Spleen (tissue), 11 donors: ENCODE measurements at regions not wholly inside any gene's neighbourhood (a gene's known extent, or its start where the extent isn't known, plus 50 kb on each side); places are given as distances from the start of the nearest gene placed in this dataset.

Experiments used
- DNase-seq: peaks from one replicate; pipeline ENCODE4 v3.0.0-alpha.2; 2020
- H3K27ac ChIP-seq, 8 donors: fragments of 200-600 bp; sonication (generic) in 7 of 8; 1 replicate in 4 of 8; 2 replicates in 4 of 8; pipeline versions ENCODE4 v1.5.0 to v1.8.0; 2016 to 2021; ENCODE audit warnings: inconsistent platforms in 4 of 8, mild to moderate bottlenecking in 4 of 8, moderate library complexity in 1 of 8
- H3K27me3 ChIP-seq, 7 donors: fragments of 200-600 bp; sonication (generic) in 6 of 7; replicated peaks in 1 of 7; 1 replicate in 4 of 7; 2 replicates in 3 of 7; pipeline versions ENCODE4 v1.5.0 to v1.8.0; 2016 to 2021; ENCODE audit warnings: inconsistent platforms in 3 of 7, mild to moderate bottlenecking in 1 of 7
- H3K36me3 ChIP-seq, 6 donors: fragments of 200-600 bp; sonication (generic) in 5 of 6; 1 replicate in 4 of 6; 2 replicates in 2 of 6; pipeline versions ENCODE4 v1.5.0 to v1.8.0; 2016 to 2021; ENCODE audit warnings: inconsistent platforms in 2 of 6
- H3K4me1 ChIP-seq, 6 donors: fragments of 200-600 bp; sonication (generic) in 5 of 6; 1 replicate in 3 of 6; 2 replicates in 3 of 6; pipeline versions ENCODE4 v1.5.0 to v1.8.0; 2016 to 2021; ENCODE audit warnings: inconsistent platforms in 3 of 6
- H3K4me3 ChIP-seq, 8 donors: fragments of 200-600 bp; sonication (generic) in 7 of 8; 1 replicate in 4 of 8; 2 replicates in 4 of 8; pipeline versions ENCODE4 v1.5.0 to v1.8.0; 2016 to 2021; ENCODE audit warnings: inconsistent platforms in 4 of 8, mild to moderate bottlenecking in 4 of 8, moderate library complexity in 2 of 8
- H3K9me3 ChIP-seq, 8 donors: fragments of 200-600 bp; sonication (generic) in 7 of 8; 1 replicate in 4 of 8; 2 replicates in 4 of 8; pipeline versions ENCODE4 v1.5.0 to v1.8.0; 2016 to 2021; ENCODE audit warnings: inconsistent platforms in 4 of 8
- CTCF ChIP-seq, 11 experiments: fragments of 200-600 bp in 7 of 11; fragments of 450-650 bp in 4 of 11; sonication (generic) in 4 of 11; IDR thresholded peaks in 8 of 11; conservative IDR thresholded peaks in 3 of 11; 1 replicate in 7 of 11; 2 replicates in 4 of 11; pipeline versions ENCODE4 v1.4.0 to v1.8.0; 2016 to 2021; ENCODE audit warnings: antibody characterized with exemption in 11 of 11, inconsistent platforms in 4 of 11, mild to moderate bottlenecking in 1 of 11
- POLR2A ChIP-seq, 3 donors: fragments of 450-650 bp; IDR thresholded peaks; one replicate each; pipeline ENCODE4 v1.5.1; 2017; ENCODE audit warnings: antibody characterized with exemption in 3 of 3, mild to moderate bottlenecking in 1 of 3
- POLR2AphosphoS5 ChIP-seq, 3 donors: sonication (generic); formaldehyde crosslinking; IDR thresholded peaks; one replicate each; pipeline ENCODE4 v1.5.1; 2017; ENCODE audit warnings: antibody characterized with exemption in 3 of 3
- WGBS, 5 donors: extraction: QIAGEN DNeasy Blood & Tissue Kit in 3 of 5; methylation state at CpG; one replicate each; pipeline versions ENCODE4 v1.1.5 to v1.1.7; 2013 to 2018; 5-methylcytosine and 5-hydroxymethylcytosine counted together
- intact Hi-C: fragments of 100-400 bp; cut with DNase I; formaldehyde crosslinking; loops from one replicate; pipeline ENCODE4 v1.15.0; 2023; ENCODE audit warnings: low total_unique reads
- donor health status: healthy with polysubstance abuse.
- donor health status: DM: no; HTN: no; CAD: no; lungs with moderate emphysema.
- donor health status: DM: no; HTN: no; CAD: no.
- donor health status: Bipolar disorder and iron deficiency.
- donor health status: healthy.
- donor health status: DM: no; HTN: no; CAD: no.
- donor health status: DM: yes; HTN: yes; CAD: no.

- no peaks in the 10 kb centered on the region for H3K4me1 ChIP-seq
- WGBS, 5 donors: 47 to 66% (median 62%) methylated on average over 4 of the region's 4 CpGs
- TF ChIP-seq POLR2AphosphoS5 (IDR thresholded peaks at IDR 0.05) (no peak), CTCF (IDR thresholded peaks at IDR 0.05 in 8 of 11, conservative IDR thresholded peaks at IDR 0.05 in 3 of 11) (no peak), POLR2A (IDR thresholded peaks at IDR 0.05) (no peak)
- peaks cover 0 to 3% (median 0%) of the 10 kb centered on the region in 8 donors for H3K9me3 ChIP-seq
- intact Hi-C loops: no loop called here
- H3K36me3 ChIP-seq: no peaks in the 10 kb centered on the region
- no peaks in the 10 kb centered on the region for H3K27me3 ChIP-seq
- no peak overlapping the region for H3K4me3 ChIP-seq
- no peak overlapping the region for H3K27ac ChIP-seq
- DNase-seq: no peak
These were observed 1331.8 kb upstream of the GBE1 start for GRCh38 chr3:83093222-83093572.

GRCh38 chr3:83092521-83093221, 1331.2 kb upstream of the GBE1 start:
- TF ChIP-seq POLR2AphosphoS5 (IDR thresholded peaks at IDR 0.05) (no peak), CTCF (IDR thresholded peaks at IDR 0.05 in 8 of 11, conservative IDR thresholded peaks at IDR 0.05 in 3 of 11) (no peak), POLR2A (IDR thresholded peaks at IDR 0.05) (no peak)
- Histone ChIP-seq H3K27ac (no peak overlapping the region), H3K4me1 (no peaks in the 10 kb centered on the region), H3K4me3 (no peak overlapping the region), H3K36me3 (no peaks in the 10 kb centered on the region), H3K27me3 (no peaks in the 10 kb centered on the region), H3K9me3 (peaks cover 0 to 3% (median 0%) of the 10 kb centered on the region in 8 donors)
- no peak for DNase-seq
- intact Hi-C loops: no loop called here
- 62 to 83% (median 77%) methylated on average over 2 of the region's 2 CpGs for whole genome bisulfite sequencing, 5 donors

GRCh38 chr3:83076041-83076440, 1314.6 kb upstream of the GBE1 start:
- Histone ChIP-seq H3K27ac (no peak overlapping the region), H3K36me3 (no peaks in the 10 kb centered on the region), H3K27me3 (no peaks in the 10 kb centered on the region), H3K4me1 (no peaks in the 10 kb centered on the region), H3K4me3 (no peak overlapping the region), H3K9me3 (peaks cover 0 to 10% (median 0%) of the 10 kb centered on the region in 8 donors)
- TF ChIP-seq POLR2AphosphoS5 (IDR thresholded peaks at IDR 0.05) (no peak), CTCF (IDR thresholded peaks at IDR 0.05 in 8 of 11, conservative IDR thresholded peaks at IDR 0.05 in 3 of 11) (no peak), POLR2A (IDR thresholded peaks at IDR 0.05) (no peak)
- no peak for DNase-seq
- 74 to 80% (median 78%) methylated on average over 6 of the region's 6 CpGs for WGBS, 5 donors
- intact Hi-C loops: no loop called here

- no peak for DNase-seq
- TF ChIP-seq CTCF (IDR thresholded peaks at IDR 0.05 in 8 of 11, conservative IDR thresholded peaks at IDR 0.05 in 3 of 11) (no peak), POLR2AphosphoS5 (IDR thresholded peaks at IDR 0.05) (no peak), POLR2A (IDR thresholded peaks at IDR 0.05) (no peak)
- no peak overlapping the region for H3K27ac ChIP-seq
- H3K4me1 ChIP-seq: no peaks in the 10 kb centered on the region
- H3K4me3 ChIP-seq: no peak overlapping the region
- intact Hi-C loops: no loop called here
- no peaks in the 10 kb centered on the region for H3K36me3 ChIP-seq
- H3K9me3 ChIP-seq: peaks cover 0 to 10% (median 0%) of the 10 kb centered on the region in 8 donors
- H3K27me3 ChIP-seq: no peaks in the 10 kb centered on the region
These were observed 1313.0 kb upstream of the GBE1 start for GRCh38 chr3:83074485-83074884.
